Erythroblast (primary cell): ENCODE measurements at regions not wholly inside any gene's neighbourhood (a gene's known extent, or its start where the extent isn't known, plus 50 kb on each side); places are given as distances from the start of the nearest gene placed in this dataset.

Experiments
- GATA1 ChIP-seq: IDR thresholded peaks from 2 replicates; pipeline ENCODE4 v1.6.1; 2011; ENCODE audit warnings: low read depth, mild to moderate bottlenecking, control low read depth, low read length, moderate library complexity
- POLR2A ChIP-seq: IDR thresholded peaks from 2 replicates; pipeline ENCODE4 v1.6.1; 2011; ENCODE audit warnings: mild to moderate bottlenecking, low read length

GRCh38 chr2:216803791-216804190 lies 56.1 kb downstream of the TNP1 start:
- no peak for TF ChIP-seq POLR2A
- TF ChIP-seq GATA1, result no peak
